ENCODE measurements at regions not wholly inside any gene's neighbourhood (a gene's known extent, or its start where the extent isn't known, plus 50 kb on each side); places are given as distances from the start of the nearest gene placed in this dataset.
"Not testable (repeated sequence)": the region's sequence is repeated elsewhere in the genome, so short reads cannot be mapped to it uniquely, and the experiment has no call there.

DNA sequence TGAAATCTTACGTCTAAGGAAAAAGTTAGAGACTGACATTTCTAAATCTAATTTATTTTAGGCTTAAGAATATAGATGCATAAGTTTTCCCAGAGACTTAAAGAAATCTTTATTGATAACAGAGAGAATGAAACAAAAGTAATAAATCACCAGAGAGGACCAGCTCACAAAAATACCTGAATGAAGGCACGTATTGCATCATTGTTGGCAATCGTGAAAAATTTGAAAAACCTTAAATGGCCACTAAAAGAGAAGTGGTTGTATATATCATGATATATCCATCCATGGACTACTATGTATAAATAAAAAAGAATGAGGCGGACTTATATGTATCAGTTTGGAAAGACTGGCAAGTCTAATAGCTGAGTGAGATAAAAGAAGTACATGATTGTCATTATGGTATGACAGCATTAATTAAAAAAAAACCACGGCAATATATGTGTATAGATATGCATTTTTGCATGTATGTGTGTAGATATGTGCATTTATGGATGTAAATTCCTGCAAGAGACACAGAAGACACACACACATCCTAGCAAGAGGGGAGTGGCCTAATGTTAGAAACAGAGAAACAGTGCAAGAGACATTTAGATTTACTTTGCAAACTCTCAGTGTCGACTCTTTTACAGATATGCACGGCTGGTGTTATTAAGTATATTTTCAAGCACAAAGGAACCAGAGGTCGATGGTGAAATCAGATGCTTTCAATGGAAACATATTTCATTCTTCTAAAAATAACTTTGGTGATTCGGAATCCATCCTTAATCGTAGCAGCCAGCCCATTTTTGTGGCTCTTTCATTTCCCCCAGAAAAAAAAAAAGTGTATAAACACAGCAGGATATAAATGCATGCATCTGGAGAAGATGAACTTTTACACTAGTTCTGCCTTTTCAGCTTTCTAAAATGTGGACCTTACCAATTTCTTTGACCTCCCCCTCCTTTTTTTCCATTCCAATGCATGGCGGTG is 156.1 kb upstream of the SALL4 start:
- DNase-seq (ENCODE audit: low spot score): no peak

DNA sequence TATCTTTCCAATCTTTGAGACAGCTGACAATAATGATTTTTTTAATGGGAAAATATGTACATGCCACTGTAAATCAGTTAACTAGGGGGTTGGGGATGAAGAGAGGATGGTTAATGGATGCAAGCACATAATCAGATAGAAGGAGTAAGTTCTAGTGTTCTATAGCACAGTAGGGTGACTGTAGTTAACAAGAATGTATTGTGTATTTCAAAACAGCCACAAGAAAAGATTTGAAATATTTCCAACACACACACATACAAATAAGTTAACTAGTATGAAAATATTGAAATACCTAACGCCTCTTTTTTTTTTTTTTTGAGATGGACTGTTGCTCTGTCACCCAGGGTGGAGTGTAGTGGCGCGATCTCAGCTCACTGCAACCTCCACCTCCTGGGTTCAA is 153.4 kb upstream of the SALL4 start:
- DNase-seq (ENCODE audit: low spot score): no peak

DNA sequence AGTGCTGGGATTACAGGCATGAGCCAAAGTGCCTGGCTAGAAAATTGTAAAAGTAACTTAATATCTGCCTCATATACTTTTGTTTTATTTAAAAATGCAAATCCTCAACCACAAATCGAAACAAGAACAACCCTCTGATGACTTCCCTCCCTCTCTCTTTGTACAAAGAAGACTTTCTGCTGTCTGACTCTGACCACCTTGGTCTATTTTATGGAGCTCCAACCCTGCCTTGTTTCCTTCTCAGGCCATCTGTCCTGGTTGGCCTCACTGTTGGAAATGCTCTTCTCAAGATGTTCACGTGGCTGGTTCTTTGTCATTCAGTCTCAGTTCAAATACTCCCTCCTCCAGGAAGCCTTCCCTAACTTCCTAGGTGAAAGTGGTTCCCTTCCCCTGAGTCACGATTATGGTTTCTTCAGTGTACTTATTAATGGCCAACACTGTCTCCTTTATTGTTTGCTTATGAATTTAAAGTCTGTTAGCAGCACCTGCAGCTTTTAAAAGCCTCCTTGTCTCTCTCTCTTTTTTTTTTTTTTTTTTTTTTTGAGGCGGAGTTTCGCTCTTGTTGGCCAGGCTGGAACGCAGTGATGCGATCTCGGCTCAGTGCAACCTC is 151.5 kb upstream of the SALL4 start:
- no peak for DNase-seq (ENCODE audit: low spot score)

DNA sequence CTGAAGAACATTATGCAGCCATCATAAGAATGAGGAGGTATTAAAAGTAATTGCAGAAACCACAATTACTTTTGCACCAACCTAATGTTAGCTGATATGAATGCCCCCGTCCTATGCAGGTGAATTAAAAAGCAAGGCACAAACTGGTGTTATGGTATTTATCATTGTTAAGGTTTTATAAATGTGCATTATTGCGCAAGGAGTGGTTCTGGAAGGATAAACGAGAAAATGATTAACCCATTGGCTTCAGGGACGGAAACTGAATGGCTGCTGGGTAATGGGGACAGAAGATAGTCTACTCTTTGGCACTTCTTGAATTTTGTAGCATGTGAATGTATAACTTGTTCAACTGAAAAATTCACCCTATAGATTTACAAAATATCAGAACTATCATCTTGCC is 148.6 kb upstream of the SALL4 start:
- no peak for DNase-seq (ENCODE audit: low spot score)

DNA sequence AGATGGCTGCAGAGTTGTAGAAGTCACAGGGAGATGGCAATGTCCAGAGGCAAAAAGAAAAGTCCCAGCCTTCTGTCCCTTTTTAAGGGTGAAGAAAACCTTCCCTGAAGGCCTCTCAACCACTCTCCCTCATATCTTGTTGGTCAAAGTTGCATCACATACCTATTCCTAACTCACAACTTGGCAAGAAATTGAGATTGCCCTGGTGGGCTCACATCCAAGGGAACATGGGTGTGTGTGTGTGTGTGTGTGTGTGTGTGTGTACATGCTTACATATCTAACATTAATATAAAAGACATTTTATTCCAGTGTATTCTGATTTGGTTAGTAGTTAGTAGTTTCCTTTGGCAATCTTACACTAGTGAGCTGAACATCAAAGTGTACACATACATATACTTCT is 144.3 kb upstream of the SALL4 start:
- DNase-seq (ENCODE audit: low spot score): no peak

DNA sequence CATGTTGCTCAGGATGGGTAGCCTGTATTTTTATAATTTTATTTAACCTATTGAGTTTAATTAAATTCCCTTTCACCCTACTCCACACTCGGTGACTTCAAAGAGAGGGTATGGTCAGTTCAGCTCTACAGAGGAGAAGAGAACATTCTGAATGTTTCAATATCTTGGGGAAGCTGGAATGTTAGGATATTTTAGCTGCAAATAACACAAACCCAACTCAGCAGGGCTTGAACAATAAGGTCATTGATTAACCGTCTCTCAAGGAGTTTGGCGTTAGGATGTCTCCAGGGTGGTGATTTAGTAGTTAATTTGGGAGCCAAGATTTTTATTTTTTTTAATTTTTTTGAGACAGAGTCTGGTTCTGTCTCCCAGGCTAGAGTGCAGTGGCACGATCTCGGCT is 143.6 kb upstream of the SALL4 start:
- no peak for DNase-seq (ENCODE audit: low spot score)

DNA sequence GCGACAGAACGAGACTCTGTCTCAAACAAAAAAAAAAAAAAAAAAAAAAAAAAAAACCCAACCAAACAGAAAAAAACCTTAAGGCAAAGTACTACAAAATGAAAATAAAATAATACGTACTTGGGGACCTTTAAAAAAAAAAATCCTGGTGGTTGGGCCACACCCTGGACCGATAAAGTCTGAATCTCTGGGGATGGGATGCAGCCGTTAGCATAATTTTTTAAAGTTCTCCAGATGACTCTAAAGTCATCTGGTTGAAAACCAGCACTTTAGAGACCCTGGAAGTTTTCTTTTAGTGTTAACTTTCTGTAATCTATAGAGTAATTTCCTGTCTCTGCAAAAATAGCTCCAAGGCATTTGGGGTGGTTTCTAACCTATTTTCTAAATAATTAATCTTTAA is 142.9 kb upstream of the SALL4 start:
- no peak for DNase-seq (ENCODE audit: low spot score)

DNA sequence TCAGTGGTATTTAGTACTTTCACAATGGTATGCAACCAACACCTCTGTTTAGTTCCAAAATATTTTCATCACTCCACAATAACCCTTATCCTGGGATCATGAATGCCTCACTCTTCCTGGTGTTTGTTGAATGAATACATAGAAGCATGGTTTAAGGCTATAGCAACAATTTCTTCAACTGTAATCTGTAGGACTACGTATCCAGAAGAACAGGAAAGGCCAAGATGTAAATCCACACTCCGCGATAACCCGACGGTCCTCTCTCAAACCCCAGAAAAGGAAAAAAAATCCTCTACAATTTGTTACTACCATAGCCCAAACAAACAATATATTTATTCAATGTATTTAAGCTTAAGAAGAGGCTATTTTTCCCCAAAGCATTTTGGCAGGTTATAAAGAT is 141.4 kb upstream of the SALL4 start:
- no peak for DNase-seq (ENCODE audit: low spot score)

DNA sequence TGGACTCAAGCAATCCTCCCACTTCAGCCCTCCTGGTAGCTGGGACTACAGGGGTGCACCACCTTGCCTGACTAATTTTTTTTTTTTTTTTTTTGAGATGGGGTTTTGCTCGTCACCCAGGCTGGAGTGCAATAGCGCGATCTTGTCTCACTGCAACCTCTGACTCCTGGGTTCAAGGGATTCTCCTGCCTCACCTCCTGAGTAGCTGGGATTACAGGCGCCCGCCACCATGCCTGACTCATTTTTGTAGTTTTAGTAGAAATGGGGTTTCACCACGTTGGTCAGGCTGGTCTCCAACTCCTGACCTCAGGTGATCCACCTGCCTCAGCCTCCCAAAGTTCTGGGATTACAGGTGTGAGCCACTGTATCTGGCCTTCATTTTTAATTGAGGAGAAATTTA is 141.0 kb upstream of the SALL4 start:
- not testable (repeated sequence) for DNase-seq (ENCODE audit: low spot score)

DNA sequence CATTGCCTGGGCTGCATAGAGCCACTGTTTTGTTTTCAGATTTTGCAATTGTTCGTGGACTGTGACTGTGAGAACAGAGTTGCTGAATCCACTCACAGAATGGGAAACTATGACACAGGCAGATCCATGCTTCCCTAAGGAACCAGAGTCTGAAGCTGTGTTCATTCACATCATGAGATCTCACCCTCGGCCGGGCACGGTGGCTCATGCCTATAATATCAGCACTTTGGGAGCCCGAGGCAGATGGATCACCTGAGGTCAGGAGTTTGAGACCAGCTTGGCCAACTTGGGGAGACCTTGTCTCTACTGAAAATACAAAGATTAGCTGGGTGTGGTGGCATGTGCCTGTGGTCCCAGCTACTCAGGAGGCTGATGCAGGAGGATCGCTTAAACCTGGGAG is 139.2 kb upstream of the SALL4 start:
- DNase-seq (ENCODE audit: low spot score): no peak

DNA sequence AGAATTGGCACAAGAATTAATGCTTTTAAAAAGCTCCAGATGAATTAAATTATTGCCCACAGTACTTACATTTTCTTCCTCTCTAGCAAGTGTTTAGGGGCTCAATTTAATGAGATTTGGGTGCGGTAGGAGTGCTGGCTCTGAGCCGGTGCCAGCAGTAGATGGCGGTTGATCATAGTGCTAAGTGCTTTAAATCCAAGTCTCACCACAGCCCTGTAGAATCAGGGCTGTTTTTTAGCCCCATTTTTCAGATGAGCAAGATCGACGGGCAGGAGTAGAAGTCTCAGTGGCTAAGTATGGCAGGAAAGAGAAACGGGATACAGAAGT is 136.9 kb upstream of the SALL4 start:
- no peak for DNase-seq (ENCODE audit: low spot score)

DNA sequence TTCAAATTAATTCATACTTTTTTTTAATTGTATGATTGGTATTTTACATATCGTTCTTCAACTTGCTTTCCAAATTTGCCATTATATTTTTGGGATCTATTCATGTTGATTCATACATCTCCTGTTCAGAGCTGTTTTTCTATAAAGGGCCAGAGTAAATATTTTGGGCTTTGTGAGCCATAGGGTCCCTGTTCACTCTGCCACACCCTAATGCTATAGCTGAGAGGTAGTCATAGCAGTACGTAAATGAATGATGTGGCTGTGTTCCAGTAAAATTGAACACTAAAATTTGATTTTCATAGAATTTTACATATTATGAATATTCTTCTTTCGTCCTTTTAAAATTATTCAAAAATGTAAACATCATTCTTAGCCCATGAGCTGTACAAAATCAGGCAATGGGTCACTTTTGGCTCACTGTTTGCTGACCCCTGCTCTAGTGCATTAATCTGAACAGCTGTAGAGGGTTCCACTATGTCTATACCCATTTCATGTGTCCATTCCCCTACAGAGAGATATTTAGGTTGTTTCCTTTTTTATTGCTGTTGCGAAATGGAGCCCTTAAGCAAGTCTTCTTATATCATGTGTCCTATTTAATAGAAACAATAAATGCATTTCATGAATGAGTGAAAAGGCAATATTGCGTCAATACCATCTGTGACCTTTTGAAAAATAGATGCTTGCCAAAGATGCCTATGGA is 136.4 kb upstream of the SALL4 start:
- DNase-seq (ENCODE audit: low spot score): no peak

DNA sequence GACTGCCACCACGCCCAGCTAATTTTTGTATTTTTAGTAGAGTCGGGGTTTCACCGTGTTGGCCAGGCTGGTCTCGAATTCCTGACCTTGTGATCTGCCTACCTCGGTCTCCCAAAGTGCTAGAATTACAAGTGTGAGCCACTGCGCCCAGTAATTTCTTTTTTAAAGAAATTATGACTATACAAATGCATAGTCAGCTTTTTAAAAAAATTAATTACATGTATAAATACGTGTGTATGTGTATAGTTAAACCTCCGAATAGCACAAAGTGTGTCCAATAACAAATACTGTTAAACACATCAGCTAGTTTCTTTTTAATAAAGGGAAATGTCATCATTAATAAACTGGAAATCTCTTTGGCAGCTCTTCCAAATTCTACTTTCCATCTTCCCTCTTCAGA is 135.5 kb upstream of the SALL4 start:
- no peak for DNase-seq (ENCODE audit: low spot score)

DNA sequence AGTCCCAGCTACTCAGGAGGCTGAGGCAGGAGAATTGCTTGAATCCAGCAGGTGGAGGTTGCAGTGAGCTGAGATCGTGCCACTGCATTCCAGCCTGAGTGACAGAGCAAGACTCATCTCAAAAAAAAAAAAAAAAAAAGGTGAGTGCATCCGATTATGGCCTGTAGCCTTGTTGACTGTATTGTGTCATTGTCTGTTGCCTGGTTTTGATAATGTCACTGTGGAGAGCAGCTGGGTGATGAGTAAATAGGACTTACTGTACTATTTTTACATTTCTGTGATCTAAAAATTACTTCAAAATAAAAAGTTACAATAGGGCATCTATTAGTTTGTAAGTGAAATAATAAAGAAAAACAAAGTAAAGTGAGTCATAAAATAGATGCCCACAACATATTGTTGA is 134.1 kb upstream of the SALL4 start:
- no peak for DNase-seq (ENCODE audit: low spot score)

DNA sequence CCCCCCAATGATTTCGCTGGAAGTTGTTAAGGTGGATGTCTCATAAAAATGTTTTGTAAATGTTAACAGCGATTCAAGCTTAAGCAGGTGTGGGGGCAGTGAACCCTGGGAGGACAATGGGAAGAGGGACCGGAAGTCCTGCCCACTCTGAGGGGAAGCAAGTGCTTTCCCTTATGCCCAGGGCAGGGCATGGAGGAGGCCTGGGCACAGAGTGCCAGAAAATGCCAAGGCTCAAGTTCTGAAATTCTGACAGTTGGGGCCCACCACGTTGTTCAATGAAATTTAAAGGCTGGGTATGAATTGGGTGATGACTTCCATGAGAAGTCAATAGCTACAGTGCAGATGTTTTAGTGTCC is 132.7 kb upstream of the SALL4 start:
- DNase-seq (ENCODE audit: low spot score): no peak

DNA sequence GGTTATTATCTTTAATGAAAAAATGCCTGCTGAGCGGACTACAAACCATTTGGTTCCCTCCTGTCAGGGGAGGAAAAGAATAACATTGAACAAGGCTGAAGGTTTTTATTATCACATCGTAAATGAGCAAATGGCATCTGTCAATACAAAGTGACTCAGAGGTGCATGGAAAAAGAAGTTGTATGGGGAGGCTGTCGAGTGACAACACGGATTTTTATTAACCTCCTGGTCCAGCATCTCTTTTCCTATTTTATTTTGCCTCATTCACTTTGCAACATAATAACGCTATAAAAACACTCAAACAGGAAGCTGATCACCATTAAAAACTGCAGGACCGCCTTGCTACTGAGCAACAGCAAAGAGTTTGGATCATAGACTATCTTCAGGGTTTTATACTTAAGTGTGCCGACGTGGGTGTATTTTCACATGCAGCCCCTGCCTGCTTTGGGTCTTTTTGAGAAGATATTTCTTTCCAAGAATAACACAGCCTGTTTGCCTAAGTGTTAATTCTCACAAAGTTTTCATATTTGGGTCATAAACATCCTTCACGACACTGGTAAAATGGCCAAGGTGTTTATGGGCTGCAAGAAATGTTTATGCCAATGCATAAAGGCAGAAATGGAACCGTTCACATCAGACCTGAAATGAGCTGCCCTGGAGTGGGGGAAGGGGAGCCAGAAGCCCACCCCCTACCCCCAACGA is 132.1 kb upstream of the SALL4 start:
- no peak for DNase-seq (ENCODE audit: low spot score)

DNA sequence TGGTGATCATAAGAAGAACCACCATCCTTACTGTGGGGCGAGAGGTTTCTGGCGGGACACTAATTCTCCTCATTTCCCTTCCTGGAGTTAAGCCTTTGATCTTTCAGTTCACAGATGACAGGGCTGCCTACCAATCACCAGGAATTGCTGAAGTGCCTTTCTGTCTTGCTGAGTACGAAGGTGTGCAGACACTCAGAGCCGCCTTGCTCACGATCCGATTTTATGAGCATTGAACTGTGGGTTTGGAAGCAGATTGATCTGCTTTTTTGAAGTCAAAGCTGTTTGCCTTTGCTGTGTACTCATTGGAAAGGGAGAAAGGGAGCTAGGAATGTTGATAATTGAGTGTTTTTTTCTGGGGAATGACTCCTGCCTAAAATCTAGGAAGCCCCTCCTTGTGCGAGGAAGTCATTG is 129.1 kb upstream of the SALL4 start:
- no peak for DNase-seq (ENCODE audit: low spot score)

DNA sequence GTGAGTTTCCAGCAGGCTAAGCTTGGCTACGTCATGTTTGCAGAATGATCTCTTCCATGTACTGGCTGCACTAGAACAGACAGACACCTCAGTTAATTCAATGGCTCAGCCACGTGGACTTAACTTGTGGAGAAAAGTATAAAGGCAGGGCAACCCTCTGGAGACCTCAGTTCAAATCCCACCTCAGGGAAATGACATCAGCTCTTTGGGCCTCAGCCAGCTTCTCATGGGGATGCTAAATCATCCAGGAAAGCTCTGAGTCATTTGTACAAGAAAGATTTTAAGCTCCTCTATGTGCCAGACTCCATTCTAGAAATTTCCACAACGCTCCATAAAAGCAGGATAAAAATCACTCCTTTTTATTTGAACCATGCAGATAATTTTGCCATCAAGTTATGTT is 128.5 kb upstream of the SALL4 start:
- peak; percentile 22 for DNase-seq (ENCODE audit: low spot score)

DNA sequence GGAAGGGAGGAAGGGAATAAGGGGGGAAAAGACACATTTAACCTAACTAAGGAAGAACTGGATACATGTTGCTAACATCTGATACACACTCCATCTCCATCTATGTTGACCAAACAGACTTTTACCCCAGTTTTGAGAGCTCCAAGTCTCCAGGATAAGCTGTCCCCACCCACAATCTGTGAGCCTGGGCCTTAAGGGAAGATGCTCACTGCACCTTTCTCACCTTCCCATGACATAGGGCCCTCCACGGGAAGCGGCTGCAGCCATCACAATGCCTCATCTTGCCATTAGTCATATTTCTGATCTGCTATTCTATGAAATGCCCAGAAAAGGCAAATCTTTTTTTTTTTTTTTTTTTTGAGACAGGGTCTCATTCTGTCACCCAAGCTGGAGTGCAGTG is 126.6 kb upstream of the SALL4 start:
- DNase-seq (ENCODE audit: low spot score): no peak

DNA sequence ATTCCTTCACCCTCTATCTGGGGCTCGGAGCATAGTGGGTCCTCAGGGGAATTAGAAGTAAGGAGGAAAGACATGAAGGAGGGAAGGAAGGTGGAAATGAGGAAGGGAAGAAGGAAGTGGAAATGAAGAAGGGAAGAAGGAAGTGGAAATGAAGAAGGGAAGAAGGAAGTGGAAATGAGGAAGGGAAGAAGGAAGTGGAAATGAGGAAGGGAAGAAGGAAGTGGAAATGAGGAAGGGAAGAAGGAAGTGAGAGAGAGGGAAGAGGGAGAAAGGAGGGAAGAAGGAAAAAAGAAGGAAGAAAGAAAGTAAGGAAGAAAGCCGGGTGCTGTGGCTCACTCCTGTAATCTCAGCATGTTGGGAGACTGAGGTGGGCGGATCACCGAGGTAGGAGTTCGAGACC is 125.6 kb upstream of the SALL4 start:
- not testable (repeated sequence) for DNase-seq (ENCODE audit: low spot score)

DNA sequence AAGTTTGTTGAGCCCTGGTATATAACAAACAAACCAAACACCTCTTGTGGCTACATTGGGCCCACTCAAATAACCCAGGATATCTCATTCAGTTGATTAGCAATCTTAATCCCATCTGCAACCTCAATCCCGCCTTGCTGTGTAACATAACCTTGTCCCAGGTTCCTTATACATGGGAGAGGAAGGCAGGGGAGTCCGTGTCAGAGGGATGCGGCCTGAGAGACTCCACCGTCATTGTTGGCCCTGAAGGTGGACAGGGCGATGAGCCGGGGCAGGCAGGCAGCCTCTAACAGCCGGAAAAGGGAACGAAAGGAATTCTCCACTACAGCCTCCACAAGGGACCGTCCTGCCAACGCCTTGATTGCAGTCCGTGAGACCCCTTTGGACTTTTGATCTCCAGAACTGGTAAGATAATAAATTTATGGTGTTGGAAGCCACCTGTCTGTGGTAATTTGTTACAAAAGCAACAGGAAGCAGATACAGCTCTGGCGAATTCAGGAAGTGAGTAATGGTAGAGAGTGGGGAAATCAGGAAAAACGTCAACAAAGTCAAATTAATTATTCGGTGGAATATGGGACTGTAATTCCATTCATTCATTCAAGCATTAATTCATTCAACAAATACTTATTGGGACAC is 124.5 kb upstream of the SALL4 start:
- no peak for DNase-seq (ENCODE audit: low spot score)

DNA sequence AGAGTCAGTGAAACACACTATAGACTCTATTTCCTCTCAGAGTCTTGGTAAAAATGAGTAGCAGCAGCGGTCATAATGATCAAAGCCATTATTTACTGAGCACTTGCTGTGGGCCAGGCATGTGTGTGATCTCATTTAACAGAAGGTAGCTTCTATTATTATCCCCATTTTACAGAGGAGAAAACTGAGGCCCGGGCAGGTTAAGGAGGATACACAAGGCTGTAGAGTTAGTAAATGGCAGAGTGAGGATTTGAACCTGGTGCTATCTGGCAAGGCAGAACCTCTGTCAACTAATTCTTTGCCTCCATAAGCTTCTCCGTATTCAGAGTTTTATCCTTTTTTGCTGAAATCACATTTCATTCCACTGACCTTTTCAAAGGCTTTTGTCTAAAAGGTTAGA is 122.2 kb upstream of the SALL4 start:
- DNase-seq (ENCODE audit: low spot score): no peak

Data from AG20443 (cell line).